HL-60 (cell line): ENCODE measurements at regions not wholly inside any gene's neighbourhood (a gene's known extent, or its start where the extent isn't known, plus 50 kb on each side); places are given as distances from the start of the nearest gene placed in this dataset.

ENCODE experiments used
- POLR2AphosphoS5 ChIP-seq: IDR thresholded peaks from 2 replicates; pipeline ENCODE4 v1.6.1; 2012; ENCODE audit warnings: low read depth
- TF ChIP-seq, protein P1 (sequence below): IDR thresholded peaks from one replicate; pipeline ENCODE4 v1.5.1; 2011; ENCODE audit warnings: low read length, control low read depth, inconsistent platforms; ENCODE audit not compliant: insufficient read depth
- TF ChIP-seq, protein P2 (sequence below): IDR thresholded peaks from 2 replicates; pipeline ENCODE4 v1.6.1; 2012; ENCODE audit warnings: low read depth; ENCODE audit not compliant: insufficient replicate concordance

DNA sequence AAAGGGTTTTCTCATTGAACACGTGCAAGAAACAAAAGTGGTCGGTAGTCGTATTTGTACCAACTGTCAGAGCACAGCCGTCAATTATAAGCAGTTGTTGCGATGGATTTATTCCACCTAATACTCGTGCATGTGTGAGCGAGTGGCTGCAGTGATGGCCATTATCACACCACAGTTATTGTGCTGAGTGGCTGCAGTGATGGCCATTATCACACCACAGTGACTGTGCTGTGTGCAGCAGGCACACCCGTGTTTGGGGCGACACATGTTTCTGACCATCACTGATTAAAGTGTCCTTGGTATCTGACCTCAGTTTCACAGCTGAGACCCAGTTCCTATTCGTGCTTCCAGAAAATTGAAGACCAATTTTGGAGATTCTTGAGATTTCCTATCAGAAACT is 142.9 kb upstream of the PFKP start:
- TF ChIP-seq, protein P1, sequence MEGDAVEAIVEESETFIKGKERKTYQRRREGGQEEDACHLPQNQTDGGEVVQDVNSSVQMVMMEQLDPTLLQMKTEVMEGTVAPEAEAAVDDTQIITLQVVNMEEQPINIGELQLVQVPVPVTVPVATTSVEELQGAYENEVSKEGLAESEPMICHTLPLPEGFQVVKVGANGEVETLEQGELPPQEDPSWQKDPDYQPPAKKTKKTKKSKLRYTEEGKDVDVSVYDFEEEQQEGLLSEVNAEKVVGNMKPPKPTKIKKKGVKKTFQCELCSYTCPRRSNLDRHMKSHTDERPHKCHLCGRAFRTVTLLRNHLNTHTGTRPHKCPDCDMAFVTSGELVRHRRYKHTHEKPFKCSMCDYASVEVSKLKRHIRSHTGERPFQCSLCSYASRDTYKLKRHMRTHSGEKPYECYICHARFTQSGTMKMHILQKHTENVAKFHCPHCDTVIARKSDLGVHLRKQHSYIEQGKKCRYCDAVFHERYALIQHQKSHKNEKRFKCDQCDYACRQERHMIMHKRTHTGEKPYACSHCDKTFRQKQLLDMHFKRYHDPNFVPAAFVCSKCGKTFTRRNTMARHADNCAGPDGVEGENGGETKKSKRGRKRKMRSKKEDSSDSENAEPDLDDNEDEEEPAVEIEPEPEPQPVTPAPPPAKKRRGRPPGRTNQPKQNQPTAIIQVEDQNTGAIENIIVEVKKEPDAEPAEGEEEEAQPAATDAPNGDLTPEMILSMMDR: no peak
- TF ChIP-seq, protein P2, sequence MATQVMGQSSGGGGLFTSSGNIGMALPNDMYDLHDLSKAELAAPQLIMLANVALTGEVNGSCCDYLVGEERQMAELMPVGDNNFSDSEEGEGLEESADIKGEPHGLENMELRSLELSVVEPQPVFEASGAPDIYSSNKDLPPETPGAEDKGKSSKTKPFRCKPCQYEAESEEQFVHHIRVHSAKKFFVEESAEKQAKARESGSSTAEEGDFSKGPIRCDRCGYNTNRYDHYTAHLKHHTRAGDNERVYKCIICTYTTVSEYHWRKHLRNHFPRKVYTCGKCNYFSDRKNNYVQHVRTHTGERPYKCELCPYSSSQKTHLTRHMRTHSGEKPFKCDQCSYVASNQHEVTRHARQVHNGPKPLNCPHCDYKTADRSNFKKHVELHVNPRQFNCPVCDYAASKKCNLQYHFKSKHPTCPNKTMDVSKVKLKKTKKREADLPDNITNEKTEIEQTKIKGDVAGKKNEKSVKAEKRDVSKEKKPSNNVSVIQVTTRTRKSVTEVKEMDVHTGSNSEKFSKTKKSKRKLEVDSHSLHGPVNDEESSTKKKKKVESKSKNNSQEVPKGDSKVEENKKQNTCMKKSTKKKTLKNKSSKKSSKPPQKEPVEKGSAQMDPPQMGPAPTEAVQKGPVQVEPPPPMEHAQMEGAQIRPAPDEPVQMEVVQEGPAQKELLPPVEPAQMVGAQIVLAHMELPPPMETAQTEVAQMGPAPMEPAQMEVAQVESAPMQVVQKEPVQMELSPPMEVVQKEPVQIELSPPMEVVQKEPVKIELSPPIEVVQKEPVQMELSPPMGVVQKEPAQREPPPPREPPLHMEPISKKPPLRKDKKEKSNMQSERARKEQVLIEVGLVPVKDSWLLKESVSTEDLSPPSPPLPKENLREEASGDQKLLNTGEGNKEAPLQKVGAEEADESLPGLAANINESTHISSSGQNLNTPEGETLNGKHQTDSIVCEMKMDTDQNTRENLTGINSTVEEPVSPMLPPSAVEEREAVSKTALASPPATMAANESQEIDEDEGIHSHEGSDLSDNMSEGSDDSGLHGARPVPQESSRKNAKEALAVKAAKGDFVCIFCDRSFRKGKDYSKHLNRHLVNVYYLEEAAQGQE: no peak
- no peak for TF ChIP-seq POLR2AphosphoS5
